DMS153 treated with DMSO at 0.1 percent for 48 hours (cell line): ENCODE measurements at regions not wholly inside any gene's neighbourhood (a gene's known extent, or its start where the extent isn't known, plus 50 kb on each side); places are given as distances from the start of the nearest gene placed in this dataset.
"Not testable (repeated sequence)": the region's sequence is repeated elsewhere in the genome, so short reads cannot be mapped to it uniquely, and the experiment has no call there.

ENCODE experiments used
- DNase-seq: peaks from one replicate; lab custom pipeline; 2025; ENCODE audit not compliant: unreplicated experiment; lab: John Stamatoyannopoulos, UW

DNA sequence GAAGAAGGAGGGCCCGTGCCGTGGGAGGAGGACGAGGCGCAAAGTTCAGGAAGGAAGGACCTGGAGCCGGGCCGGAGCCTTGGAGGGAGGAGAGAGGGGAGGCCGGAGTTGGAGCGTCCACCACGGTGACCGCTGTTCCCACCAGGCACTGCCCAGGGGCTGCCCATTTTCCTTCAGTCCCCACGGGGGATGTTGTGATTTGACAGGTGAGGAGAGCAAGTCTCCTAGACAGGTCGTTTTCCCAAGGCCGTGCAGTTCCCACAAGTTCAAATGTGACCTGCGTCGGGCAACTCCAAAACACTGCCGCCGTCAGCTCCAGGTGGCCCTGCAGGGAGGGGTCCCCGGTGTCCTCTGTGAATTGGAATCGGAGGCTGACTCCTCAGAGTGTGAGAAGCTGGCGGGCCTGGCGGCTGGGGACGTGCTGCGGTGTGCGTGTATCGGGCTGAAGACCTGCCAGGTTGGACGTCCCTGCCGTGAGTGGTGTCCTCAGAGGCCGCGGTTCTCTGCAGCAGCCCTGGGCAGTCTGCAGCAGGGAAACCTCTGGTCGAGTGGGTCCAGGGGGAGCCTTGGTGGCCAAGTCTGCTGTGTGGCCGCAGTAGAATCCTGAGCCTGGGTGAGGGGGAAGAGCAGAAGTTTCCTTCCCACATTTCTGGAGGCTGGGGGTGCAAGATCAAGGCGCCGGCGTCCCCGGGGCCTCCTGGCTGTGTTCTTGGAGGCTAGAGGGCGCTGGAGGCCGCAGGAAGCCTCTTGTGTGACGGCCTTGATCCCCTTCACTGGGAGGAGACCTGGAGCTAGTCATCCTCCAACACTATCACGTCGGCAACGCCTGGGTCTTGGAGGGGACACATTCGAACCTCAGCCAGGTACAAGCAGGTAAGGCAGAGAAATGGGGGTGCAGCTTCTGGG, 115.1 kb upstream of the FRMD1 start:
- DNase-seq, result peak; percentile 41

DNA sequence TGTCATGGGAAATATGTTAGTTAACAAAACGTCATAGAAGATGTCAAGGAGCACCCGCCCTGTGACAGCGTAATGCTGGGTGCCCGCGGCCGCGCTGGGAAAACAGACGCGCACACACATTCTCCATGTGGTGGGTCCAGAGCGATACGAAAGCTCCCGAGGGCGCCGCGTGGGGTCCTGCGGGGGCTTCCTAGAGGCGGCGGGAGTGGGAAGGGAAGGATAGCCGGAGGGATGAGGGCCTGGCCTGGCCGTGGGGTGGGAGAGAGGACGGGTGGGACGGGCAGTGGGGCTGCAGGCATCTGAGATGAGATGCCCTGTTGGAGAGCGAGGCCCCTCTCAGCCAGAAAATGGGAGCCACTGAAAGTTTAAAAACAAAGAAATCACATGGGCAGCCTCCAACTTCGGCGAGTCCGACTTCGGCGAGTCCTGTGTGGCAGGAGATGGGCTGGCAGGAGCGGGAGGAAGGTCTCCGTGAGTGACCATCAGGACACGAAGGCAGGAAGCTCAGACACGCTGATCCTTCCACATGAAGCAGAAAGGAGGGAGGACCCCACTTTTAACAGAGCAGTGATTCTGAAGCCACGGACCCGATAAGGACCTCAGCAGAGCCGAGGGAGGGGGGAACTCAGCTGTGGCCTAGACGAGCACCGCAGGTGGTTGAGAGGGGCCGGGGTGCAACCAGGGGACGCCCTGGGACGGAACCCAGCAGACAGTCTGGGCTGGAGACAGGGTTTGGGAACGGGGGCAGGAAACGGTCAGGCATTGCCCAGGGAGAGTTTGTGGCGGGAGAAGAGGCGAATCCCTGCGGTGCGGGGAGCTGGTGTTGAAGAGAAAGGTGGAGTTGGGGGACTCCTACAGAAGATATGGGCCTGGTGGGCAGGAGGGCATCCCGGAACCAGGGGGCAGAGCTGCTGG, 114.1 kb upstream of the FRMD1 start:
- DNase-seq, result no peak

DNA sequence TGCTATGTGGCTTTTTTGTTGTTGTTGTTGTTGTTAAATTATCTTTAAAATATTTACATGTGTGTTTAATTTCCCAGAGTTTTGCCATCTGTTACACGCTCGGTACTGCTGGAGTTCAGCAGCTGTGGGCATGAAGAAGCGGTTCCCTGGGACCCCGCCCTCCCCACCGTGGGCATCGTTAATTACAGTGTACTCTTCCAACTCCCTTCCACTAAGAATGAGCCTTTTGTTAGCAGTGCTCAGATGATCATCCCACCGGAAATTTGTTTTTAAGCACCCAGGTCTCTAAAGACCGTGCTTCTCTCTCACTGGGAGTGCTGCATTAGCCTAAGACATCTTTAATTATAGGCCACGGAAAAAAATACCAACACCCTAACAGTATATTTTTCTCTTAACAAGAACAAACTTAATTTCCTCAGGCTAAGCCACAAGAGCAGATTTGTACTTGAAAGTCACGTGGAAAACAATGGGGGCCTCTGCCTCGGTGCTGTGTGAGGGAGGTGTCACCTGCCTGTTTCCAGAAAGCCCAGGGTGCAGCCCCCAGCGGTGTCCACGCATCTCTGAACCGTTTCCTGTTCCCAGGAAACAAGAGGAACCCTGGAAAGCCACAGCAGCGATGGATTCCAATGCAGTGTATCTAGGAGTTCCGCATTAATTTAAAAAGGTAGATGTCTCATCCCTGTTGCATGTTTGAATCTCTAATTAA, 113.3 kb upstream of the FRMD1 start:
- peak; percentile 74 for DNase-seq

DNA sequence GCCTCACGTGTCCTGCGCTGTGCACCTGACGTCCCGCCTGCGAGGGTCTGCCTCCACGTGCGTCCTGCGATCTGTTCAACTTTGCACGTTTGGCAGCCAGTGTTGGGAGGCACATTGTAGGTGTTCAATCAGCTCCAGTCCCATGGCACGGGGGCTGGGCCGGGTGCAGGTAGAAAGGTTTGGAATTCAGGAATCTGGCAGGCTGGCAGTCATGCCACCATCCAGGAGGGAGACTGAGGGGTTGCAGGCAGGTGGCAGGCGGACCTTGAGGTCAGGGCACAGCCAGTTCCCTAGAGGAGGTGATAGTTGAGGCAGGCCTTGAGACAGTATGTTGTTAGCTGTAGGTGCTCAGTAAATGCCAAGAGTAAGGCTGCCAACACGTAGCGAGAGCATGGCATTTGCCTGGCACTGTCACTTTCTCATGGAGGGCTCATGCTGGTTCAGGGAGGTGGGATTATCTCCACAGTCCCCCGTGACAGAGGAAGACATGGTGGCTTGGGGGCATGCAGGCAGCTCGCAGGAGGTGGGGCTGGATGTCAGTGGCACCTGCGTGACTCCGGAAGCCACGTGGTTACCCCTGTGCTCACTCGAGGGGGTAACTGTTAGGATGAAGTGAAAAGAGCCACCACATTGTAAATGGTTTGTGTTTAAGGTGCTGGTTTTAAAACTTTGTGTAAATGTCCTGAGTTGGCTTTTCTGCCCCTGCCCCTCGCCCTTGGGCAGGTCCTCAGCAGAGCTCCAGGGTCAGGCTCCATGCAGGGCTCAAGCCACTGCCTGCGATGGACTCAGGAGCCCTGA, 111.8 kb upstream of the FRMD1 start:
- DNase-seq, result no peak

DNA sequence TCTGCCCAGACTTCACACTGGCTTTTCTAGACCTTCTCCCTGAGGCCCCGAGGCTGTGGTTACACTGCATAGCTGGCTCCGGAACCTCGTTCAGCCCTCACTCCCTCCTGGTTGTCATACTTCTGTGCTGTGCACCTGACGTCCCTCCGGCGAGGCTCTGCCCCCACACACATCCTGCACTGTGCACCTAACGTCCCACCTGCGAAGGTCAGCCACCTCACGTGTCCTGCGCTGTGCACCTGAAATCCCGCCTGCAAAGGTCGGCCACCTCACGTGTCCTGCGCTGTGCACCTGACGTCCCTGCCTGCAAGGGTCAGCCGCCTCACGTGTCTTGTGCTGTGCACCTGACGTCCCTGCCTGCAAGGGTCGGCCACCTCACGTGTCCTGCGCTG, 111.0 kb upstream of the FRMD1 start:
- DNase-seq, result no peak

DNA sequence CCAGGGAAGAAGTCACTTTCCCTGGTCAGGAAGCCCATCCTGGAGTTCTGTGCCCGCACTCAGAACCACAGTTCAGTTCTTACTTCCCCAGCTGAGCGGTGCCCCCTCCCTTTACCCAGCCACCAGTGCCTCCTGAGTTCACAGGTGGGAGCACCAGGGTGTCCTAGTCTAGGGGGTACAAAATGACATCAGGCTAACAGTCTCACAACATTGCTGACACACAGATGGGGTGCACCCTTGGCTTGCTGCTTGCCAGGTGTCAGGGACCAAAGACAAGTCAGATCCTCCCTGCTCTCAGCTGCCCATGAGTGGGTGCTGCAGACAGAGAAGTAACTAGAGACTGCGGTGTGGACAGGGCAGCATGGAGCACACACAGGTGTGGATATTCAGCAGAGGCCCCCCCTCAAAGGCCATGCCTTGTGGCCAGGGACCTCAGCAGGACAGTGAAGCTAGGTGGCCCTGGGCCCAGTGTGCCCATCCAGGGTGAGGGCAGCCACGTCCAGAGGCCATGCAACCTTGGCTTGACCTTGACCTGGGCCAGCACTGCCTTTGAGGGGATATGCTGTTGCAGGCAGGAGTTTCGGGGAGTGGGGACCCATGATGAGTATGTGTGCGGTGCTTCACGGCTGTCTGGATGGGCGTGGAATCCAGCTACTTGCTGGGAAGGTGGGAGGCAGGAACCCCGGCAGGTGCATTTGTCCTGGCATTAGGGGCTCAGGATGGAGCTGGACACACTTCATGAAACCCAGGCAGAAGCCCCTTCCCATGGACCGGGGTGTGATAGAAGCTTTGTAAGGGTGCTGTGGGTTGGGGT, 110.4 kb upstream of the FRMD1 start:
- DNase-seq, result no peak

DNA sequence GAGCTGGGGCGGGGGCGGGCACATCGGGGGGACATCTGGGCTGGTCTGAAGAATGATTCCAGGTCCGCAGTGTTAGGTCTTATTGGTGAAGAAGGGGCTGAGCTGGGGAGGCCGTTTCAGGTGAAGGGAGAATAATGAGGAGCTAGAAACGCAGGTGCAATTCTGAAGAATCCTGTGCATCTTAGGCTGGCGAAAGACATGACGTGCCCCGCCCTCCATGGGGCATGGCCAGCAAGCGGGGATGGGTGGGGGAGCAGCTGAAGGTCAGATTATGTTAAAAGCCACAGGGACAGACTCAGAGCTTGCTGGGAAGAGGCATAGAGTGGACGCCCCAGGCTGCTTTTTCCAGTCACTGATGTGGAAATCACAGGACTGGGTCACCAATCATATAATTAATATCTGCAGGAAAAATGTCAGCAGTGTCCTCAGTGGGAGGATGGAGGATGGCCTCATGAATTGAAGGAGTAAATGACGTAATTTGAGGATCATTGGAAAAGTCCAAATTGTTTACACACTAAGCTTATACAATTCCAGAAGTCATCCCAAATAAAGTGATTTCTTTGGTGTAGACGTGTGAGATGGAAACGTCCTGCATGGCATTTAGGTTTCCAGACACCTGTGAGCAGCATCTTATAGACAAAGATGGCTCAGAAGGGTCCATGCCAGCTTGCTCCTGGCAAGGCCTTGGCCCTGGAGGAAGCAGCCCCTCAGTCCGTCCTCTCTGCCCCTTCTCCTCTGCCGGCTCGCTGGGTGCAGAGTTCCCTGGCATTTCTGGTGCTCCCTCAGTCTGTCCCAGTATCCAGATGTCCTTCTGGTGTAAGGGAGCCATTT, 109.6 kb upstream of the FRMD1 start:
- DNase-seq, result no peak

DNA sequence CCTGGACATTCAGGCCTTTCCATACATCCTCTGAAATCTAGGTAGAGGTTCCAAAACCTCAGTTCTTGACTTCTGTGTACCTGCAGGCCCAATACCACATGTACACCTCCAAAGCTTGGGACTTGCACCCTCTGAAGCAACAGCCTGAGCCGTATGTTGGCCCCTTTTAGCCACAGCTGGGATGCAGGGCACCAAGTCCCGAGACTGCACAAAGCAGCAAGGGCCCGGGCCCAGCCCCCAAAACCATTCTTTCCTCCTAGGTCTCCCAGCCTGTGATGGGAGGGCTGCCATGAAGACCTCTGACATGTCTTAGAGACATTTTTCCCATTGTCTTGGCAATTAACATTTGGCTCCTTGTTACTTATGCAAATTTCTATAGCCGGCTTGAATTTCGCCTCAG, 107.4 kb upstream of the FRMD1 start:
- DNase-seq, result no peak

DNA sequence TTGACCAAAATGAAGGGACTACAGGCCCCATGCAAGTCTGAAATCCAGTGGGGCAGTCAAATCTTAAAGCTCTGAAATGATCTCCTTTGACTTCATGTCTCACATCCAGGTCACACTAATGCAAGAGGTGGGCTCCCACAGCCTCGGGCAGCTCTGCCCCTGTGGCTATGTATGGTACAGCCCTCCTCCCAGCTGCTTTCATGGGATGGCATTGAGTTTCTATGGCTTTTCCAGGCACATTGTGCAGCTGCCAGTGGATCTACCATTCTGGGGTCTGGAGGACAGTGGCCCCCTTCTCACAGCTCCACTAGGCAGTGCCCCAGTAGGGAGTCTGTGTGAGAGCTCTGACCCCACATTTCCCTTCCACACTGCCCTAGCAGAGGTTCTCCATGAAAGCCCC, 107.0 kb upstream of the FRMD1 start:
- not testable (repeated sequence) for DNase-seq

DNA sequence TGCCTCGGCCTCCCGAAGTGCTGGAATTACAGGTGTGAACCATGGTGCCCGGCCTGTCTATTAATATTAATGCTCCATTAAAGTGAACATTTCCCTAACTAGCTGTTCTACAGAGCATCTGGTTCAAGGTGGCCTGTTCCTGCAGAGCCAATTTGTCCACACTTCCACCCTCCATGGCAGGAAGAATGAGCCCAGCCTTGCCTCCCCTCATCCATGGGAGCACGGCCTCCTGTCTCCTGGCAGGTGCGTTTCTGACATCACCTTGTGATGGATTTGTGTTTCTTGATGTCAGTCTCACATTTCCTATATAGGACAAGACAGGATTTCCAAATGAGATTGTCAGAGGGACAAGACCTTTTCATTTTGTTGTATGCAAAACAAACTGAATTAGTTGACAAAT, 105.7 kb upstream of the FRMD1 start:
- no peak for DNase-seq

DNA sequence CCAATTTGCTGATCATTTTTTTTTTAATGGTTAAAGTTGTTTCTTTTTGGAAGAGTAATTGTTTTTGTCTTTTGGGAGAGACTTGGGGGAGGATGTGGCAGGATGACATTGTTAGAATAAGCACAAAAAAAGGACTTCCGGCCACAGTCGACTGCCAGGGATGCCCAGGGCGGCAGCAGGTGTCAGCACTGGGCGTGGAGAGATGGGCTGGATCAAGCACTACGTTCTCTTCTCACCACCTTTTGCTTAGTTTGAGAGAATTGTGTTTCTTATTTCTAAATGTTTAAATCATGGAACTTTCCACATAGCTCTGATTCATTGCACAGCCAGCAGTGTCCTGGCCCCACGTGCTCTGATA, 104.6 kb upstream of the FRMD1 start:
- DNase-seq, result no peak

DNA sequence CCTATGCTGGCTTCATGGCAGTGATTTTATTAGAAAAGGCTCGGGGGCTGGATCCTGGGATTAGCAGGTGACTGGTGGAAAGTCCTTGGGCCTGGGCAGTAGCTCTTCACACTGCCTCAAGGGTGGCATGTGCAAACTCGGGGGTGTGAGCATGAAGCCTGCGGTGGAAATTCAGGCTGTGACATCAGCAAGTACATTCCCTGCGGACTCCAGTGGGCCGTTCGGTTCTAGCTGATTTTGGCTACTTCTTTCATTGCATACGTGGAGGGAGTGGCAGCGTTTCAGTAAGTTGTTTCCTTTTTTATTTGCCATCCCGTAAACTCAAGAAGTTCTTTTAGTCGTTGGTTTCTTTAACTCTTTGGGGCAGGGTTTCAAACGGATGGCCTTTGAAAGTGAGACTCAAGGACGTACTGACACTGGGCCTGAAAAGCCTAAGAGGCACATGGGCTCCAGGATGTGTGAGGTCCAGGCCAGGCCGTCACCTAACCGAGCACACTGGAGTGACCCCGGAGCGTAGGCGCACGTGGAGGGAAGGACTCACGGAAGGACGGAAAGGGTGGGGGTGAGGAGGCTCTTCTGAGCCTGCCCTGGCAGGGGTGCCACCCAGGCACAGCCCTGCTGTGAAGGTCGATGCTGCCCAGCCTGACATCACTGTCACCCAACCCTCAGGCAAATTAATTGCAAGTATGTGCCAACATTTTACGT, 104.0 kb upstream of the FRMD1 start:
- DNase-seq, result no peak

DNA sequence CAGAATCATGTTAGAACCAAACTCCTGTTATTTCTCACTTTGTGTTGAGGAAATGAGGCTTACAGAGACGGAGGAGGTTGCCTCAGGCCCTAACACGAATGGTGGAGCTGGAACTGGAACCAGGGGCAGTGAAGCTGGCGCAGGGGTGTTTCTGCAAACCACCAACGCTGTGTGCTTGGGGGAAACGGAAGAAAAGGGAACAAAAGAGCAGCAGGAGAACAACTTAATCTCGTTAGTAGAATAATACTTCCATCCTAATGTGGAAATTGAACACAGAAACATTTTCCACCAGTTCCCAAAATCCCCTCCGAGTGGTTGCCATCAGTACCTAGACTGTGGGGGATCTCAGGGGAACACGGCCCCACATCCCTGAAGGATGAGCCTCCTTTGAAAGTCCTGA, 103.4 kb upstream of the FRMD1 start:
- no peak for DNase-seq

DNA sequence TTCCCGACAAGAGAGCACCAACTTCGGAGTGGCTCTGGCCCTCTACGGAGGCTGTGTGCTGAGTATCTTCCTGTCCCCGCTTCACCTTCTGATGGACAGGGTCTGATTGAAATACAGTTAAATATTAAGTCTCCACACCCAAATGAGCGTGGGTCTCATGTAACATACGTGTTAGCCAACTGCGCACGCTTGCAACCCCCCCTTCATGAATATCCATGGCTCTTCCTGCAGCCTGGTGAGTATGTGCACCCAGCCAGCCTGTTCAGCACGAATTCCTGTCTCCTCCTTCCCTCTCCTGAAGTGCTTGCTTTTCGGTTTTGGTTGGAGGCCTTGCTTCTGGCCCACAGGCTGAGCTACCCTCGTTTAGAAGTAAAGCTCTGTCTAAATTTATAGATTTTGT, 102.9 kb upstream of the FRMD1 start:
- DNase-seq, result no peak

DNA sequence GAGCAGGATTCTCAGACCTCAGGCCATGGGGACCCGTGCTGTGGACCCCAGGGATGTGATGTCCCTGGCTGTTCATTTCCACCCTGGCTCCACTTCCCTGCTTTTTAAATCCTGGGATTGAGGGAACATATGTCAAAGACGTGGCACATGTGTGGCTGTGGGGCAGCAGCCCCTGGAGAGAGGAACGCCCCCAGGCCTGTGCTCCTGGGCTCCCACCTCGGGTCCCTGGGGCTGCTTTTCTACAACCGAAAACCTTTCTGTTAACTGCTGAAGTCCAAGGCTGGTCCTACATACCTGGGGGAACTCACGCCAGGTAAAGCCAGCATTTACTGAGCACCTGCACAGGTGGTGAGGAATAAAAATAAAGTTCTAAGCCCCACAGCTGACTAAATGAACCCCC, 102.3 kb upstream of the FRMD1 start:
- DNase-seq, result no peak

DNA sequence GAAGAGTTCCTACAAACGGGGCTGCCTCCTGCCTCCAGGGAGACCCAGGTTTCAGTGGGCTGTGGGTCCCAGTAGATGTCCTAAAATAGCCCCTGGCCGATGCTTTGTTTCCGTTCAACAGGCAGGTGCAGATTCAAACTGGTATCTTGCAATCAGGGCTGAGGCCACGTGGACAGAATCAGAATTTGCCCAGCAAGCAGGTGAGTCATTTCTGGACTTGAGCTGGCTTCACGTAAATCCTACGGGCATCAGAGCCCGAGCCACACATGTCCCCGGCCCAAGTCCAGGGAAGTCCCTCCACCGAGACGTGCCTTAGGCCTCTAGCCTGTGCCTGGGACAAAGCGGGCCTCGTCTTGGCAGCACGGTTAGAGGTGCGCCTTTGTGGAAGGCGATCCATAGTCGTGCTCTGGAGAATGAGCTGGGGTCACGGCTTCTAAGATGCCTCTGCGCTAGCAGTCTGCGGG, 101.6 kb upstream of the FRMD1 start:
- DNase-seq, result no peak

DNA sequence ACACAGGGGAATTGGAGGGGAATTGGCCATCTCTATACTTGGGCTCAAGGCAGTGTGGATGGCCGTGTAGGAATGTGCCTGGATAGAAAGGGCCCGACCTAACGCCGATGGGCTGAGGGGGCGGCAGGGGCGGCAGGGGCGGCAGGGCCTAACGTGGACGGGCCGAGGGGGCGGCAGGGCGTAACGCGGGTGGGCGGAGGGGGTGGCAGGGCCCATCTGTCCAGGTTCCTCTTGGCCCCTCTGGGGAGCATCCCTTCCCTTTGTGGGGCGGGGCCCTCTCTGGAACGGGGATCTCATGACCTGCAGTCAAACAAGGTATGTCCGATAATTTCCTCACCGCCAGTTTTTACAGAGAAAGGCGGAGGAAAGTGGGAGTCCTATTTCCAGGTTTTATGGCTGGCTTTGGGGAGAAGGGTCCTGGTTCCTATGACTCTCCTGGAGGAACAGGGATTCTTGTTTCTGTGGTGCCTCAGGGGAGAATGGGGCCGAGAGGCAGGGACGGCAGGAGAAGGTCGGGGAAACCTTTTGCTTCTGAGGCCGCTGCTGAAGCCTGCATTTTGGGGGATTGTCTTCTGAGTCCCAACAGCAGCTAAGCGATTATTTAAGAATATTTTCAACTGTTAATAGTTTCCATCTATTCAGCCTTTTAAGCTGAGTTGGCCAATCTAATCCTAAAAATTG, 100.8 kb upstream of the FRMD1 start:
- DNase-seq, result no peak

DNA sequence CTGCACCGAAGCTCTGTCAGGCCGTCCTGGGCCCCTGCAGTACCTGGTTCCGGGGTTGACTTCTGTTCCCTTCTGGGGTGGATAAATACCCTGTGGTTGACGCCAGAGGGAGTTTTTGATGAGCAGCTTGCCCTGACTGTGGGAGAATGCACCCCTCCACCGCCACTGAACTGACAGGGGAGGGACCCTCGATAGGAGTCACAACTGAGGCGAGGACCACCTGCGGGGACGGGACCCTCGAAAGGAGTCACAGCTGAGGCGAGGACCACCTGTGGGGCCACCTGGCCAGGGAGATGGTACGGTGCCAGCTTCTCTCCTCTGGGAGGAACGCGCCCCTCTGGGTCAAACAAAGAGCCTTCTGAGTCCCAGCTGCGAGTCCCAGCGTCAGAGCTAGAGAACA, 100.1 kb upstream of the FRMD1 start:
- no peak for DNase-seq
